Posterior cingulate gyrus (tissue), 11 donors: ENCODE measurements at regions not wholly inside any gene's neighbourhood (a gene's known extent, or its start where the extent isn't known, plus 50 kb on each side); places are given as distances from the start of the nearest gene placed in this dataset.
"Not testable (repeated sequence)": the region's sequence is repeated elsewhere in the genome, so short reads cannot be mapped to it uniquely, and the experiment has no call there.

ENCODE experiments used
- DNase-seq, 10 donors: peaks; one replicate each; pipeline versions ENCODE4 v3.0.0 to v3.0.0-alpha.2; 2020 to 2021; ENCODE audit warnings: mixed read lengths in 3 of 10
- intact Hi-C: fragments of 100-400 bp; cut with DNase I; formaldehyde crosslinking; loops from one replicate; pipeline ENCODE4 v1.15.1; 2023

- no peak for DNase-seq
- intact Hi-C loops: no loop called here
Observed at GRCh38 chrX:43345166-43345565, 310.9 kb upstream of the MAOA start.

GRCh38 chrX:43349363-43349762 lies 306.7 kb upstream of the MAOA start:
- intact Hi-C loops: no loop called here
- DNase-seq: no peak

GRCh38 chrX:43350935-43351334 lies 305.2 kb upstream of the MAOA start:
- intact Hi-C loops: loop anchor here (10.0 kb wide), 1 partner anchor 204 kb away; no protein-coding TSS in a partner anchor

GRCh38 chrX:43357741-43358140 lies 298.4 kb upstream of the MAOA start:
- no peak for DNase-seq
- intact Hi-C loops: loop anchor here (10.0 kb wide), 1 partner anchor 197 kb away; no protein-coding TSS in a partner anchor

More at GRCh38 chrX:43350935-43351334, 305.2 kb upstream of the MAOA start:
- DNase-seq: no peak

GRCh38 chrX:43373032-43373431 lies 283.1 kb upstream of the MAOA start:
- intact Hi-C loops: no loop called here
- no peak for DNase-seq

- no peak for DNase-seq
Observed at GRCh38 chrX:43375136-43375535, 281.0 kb upstream of the MAOA start.

GRCh38 chrX:43380704-43381103 lies 275.4 kb upstream of the MAOA start:
- no peak for DNase-seq
- intact Hi-C loops: no loop called here

More at GRCh38 chrX:43375136-43375535, 281.0 kb upstream of the MAOA start:
- intact Hi-C loops: no loop called here

- DNase-seq: no peak
- intact Hi-C loops: no loop called here
Observed at GRCh38 chrX:43386875-43387274, 269.2 kb upstream of the MAOA start.

GRCh38 chrX:43405191-43405590 lies 250.9 kb upstream of the MAOA start:
- intact Hi-C loops: no loop called here

GRCh38 chrX:43423876-43424275 lies 232.2 kb upstream of the MAOA start:
- DNase-seq: no peak

More at GRCh38 chrX:43405191-43405590, 250.9 kb upstream of the MAOA start:
- DNase-seq: no peak

GRCh38 chrX:43436517-43436916 lies 219.6 kb upstream of the MAOA start:
- intact Hi-C loops: no loop called here
- DNase-seq: no peak

More at GRCh38 chrX:43423876-43424275, 232.2 kb upstream of the MAOA start:
- intact Hi-C loops: no loop called here

GRCh38 chrX:43446752-43447151 lies 209.3 kb upstream of the MAOA start:
- intact Hi-C loops: no loop called here
- DNase-seq: no peak

GRCh38 chrX:43448688-43449087 lies 207.4 kb upstream of the MAOA start:
- no peak for DNase-seq
- intact Hi-C loops: no loop called here

GRCh38 chrX:43450355-43450754 lies 205.7 kb upstream of the MAOA start:
- DNase-seq: no peak
- intact Hi-C loops: no loop called here

GRCh38 chrX:43451976-43452686 lies 204.0 kb upstream of the MAOA start:
- intact Hi-C loops, DNase-seq: not testable (repeated sequence)

GRCh38 chrX:43456063-43456462 lies 200.0 kb upstream of the MAOA start:
- DNase-seq: no peak
- intact Hi-C loops: no loop called here

GRCh38 chrX:43456906-43457305 lies 199.2 kb upstream of the MAOA start:
- DNase-seq: no peak
- intact Hi-C loops: no loop called here

- intact Hi-C loops: no loop called here
- DNase-seq: peak in 1 of 10 donors; percentile 83
Observed at GRCh38 chrX:43467608-43468234, 188.4 kb upstream of the MAOA start.

- no peak for DNase-seq
- intact Hi-C loops: no loop called here
Observed at GRCh38 chrX:43469391-43470054, 186.6 kb upstream of the MAOA start.

- DNase-seq: no peak
Observed at GRCh38 chrX:43474321-43474720, 181.8 kb upstream of the MAOA start.

GRCh38 chrX:43479070-43479469 lies 177.0 kb upstream of the MAOA start:
- DNase-seq: no peak
- intact Hi-C loops: no loop called here

More at GRCh38 chrX:43474321-43474720, 181.8 kb upstream of the MAOA start:
- intact Hi-C loops: no loop called here
